ENCODE measurements at regions not wholly inside any gene's neighbourhood (a gene's known extent, or its start where the extent isn't known, plus 50 kb on each side); places are given as distances from the start of the nearest gene placed in this dataset.
"Not testable (repeated sequence)": the region's sequence is repeated elsewhere in the genome, so short reads cannot be mapped to it uniquely, and the experiment has no call there.

GRCh38 chr21:6077358-6077757 is 4444.0 kb upstream of the TPTE start:
- not testable (repeated sequence) for H3K36me3 ChIP-seq; H3K9me3 ChIP-seq; H3K4me1 ChIP-seq; H3K27ac ChIP-seq; H3K4me3 ChIP-seq; DNase-seq (ENCODE audit: low spot score); H3K27me3 ChIP-seq

GRCh38 chr21:6078902-6079301 is 4442.5 kb upstream of the TPTE start:
- H3K9me3 ChIP-seq, H3K36me3 ChIP-seq: not testable (repeated sequence)

GRCh38 chr21:6080941-6081655 is 4440.3 kb upstream of the TPTE start:
- not testable (repeated sequence) for H3K4me1 ChIP-seq; H3K4me3 ChIP-seq; H3K27ac ChIP-seq; DNase-seq (ENCODE audit: low spot score); H3K36me3 ChIP-seq; H3K9me3 ChIP-seq; H3K27me3 ChIP-seq

More at GRCh38 chr21:6078902-6079301, 4442.5 kb upstream of the TPTE start:
- H3K4me1 ChIP-seq; DNase-seq (ENCODE audit: low spot score); H3K27ac ChIP-seq; H3K27me3 ChIP-seq; H3K4me3 ChIP-seq: not testable (repeated sequence)

- H3K27me3 ChIP-seq; H3K27ac ChIP-seq; H3K4me3 ChIP-seq; H3K36me3 ChIP-seq; H3K4me1 ChIP-seq; DNase-seq (ENCODE audit: low spot score); H3K9me3 ChIP-seq: not testable (repeated sequence)
Observed at GRCh38 chr21:6082166-6082565, 4439.2 kb upstream of the TPTE start.

- not testable (repeated sequence) for H3K27me3 ChIP-seq; H3K9me3 ChIP-seq; H3K4me3 ChIP-seq; H3K27ac ChIP-seq; H3K36me3 ChIP-seq; H3K4me1 ChIP-seq; DNase-seq (ENCODE audit: low spot score)
Observed at GRCh38 chr21:6083574-6084120, 4437.7 kb upstream of the TPTE start.

GRCh38 chr21:6086038-6086437 is 4435.3 kb upstream of the TPTE start:
- H3K4me3 ChIP-seq; H3K36me3 ChIP-seq; H3K9me3 ChIP-seq; H3K4me1 ChIP-seq; H3K27ac ChIP-seq; H3K27me3 ChIP-seq; DNase-seq (ENCODE audit: low spot score): not testable (repeated sequence)

GRCh38 chr21:6087579-6088178 is 4433.7 kb upstream of the TPTE start:
- H3K4me1 ChIP-seq; H3K27me3 ChIP-seq; H3K9me3 ChIP-seq; H3K4me3 ChIP-seq; H3K36me3 ChIP-seq; DNase-seq (ENCODE audit: low spot score); H3K27ac ChIP-seq: not testable (repeated sequence)

GRCh38 chr21:6090286-6090908 is 4431.0 kb upstream of the TPTE start:
- not testable (repeated sequence) for H3K4me3 ChIP-seq; H3K4me1 ChIP-seq; H3K36me3 ChIP-seq; DNase-seq (ENCODE audit: low spot score); H3K27me3 ChIP-seq; H3K9me3 ChIP-seq; H3K27ac ChIP-seq

GRCh38 chr21:6091335-6092027 is 4429.9 kb upstream of the TPTE start:
- H3K36me3 ChIP-seq; H3K4me1 ChIP-seq; H3K9me3 ChIP-seq; H3K27me3 ChIP-seq; DNase-seq (ENCODE audit: low spot score); H3K27ac ChIP-seq; H3K4me3 ChIP-seq: not testable (repeated sequence)

GRCh38 chr21:6092401-6092800 is 4429.0 kb upstream of the TPTE start:
- not testable (repeated sequence) for H3K4me3 ChIP-seq; H3K4me1 ChIP-seq; H3K36me3 ChIP-seq; H3K27ac ChIP-seq; DNase-seq (ENCODE audit: low spot score); H3K27me3 ChIP-seq; H3K9me3 ChIP-seq

GRCh38 chr21:6093419-6093818 is 4428.0 kb upstream of the TPTE start:
- H3K9me3 ChIP-seq; DNase-seq (ENCODE audit: low spot score); H3K36me3 ChIP-seq; H3K4me1 ChIP-seq; H3K4me3 ChIP-seq; H3K27me3 ChIP-seq; H3K27ac ChIP-seq: not testable (repeated sequence)

- not testable (repeated sequence) for H3K27me3 ChIP-seq; H3K36me3 ChIP-seq; H3K4me1 ChIP-seq; H3K27ac ChIP-seq; H3K4me3 ChIP-seq; H3K9me3 ChIP-seq; DNase-seq (ENCODE audit: low spot score)
Observed at GRCh38 chr21:6093870-6094269, 4427.5 kb upstream of the TPTE start.

- not testable (repeated sequence) for DNase-seq (ENCODE audit: low spot score); H3K4me1 ChIP-seq; H3K9me3 ChIP-seq; H3K27ac ChIP-seq; H3K36me3 ChIP-seq; H3K27me3 ChIP-seq; H3K4me3 ChIP-seq
Observed at GRCh38 chr21:6095304-6095703, 4426.1 kb upstream of the TPTE start.

GRCh38 chr21:6096560-6097424 is 4424.6 kb upstream of the TPTE start:
- not testable (repeated sequence) for H3K36me3 ChIP-seq; H3K4me3 ChIP-seq; H3K9me3 ChIP-seq; H3K27me3 ChIP-seq; DNase-seq (ENCODE audit: low spot score); H3K4me1 ChIP-seq; H3K27ac ChIP-seq

Measured in right atrium auricular region (tissue), 2 donors.